HS-27A (cell line): ENCODE measurements at regions not wholly inside any gene's neighbourhood (a gene's known extent, or its start where the extent isn't known, plus 50 kb on each side); places are given as distances from the start of the nearest gene placed in this dataset.
"Not testable (repeated sequence)": the region's sequence is repeated elsewhere in the genome, so short reads cannot be mapped to it uniquely, and the experiment has no call there.

Experiments used
- DNase-seq: peaks from one replicate; pipeline ENCODE4 v3.0.0-alpha.2; 2012; ENCODE audit warnings: low read depth, missing footprints

- DNase-seq, result no peak
Measured at GRCh38 chr11:45000918-45001317, 50.2 kb upstream of the TP53I11 start.

- no peak for DNase-seq
Measured at GRCh38 chr11:45001466-45002165, 50.9 kb upstream of the TP53I11 start.

GRCh38 chr11:45005106-45005505 lies 54.4 kb upstream of the TP53I11 start:
- DNase-seq, result no peak

GRCh38 chr11:45007011-45007410 lies 56.3 kb upstream of the TP53I11 start:
- DNase-seq, result no peak

GRCh38 chr11:45015983-45016382 lies 65.3 kb upstream of the TP53I11 start:
- not testable (repeated sequence) for DNase-seq

GRCh38 chr11:45016446-45016845 lies 65.8 kb upstream of the TP53I11 start:
- not testable (repeated sequence) for DNase-seq

- DNase-seq, result no peak
Measured at GRCh38 chr11:45017329-45017728, 66.6 kb upstream of the TP53I11 start.

- no peak for DNase-seq
Measured at GRCh38 chr11:45021001-45021400, 70.3 kb upstream of the TP53I11 start.

GRCh38 chr11:45021692-45022141 lies 71.0 kb upstream of the TP53I11 start:
- DNase-seq, result no peak

- peak; percentile 49 for DNase-seq
Measured at GRCh38 chr11:45022294-45023064, 71.8 kb upstream of the TP53I11 start.

- no peak for DNase-seq
Measured at GRCh38 chr11:45023065-45023365, 72.3 kb upstream of the TP53I11 start.

- no peak for DNase-seq
Measured at GRCh38 chr11:45024316-45024715, 73.6 kb upstream of the TP53I11 start.

- DNase-seq, result no peak
Measured at GRCh38 chr11:45024846-45025588, 74.3 kb upstream of the TP53I11 start.

GRCh38 chr11:45025716-45026492 lies 75.2 kb upstream of the TP53I11 start:
- no peak for DNase-seq

- no peak for DNase-seq
Measured at GRCh38 chr11:45026835-45027234, 76.2 kb upstream of the TP53I11 start.

- DNase-seq, result no peak
Measured at GRCh38 chr11:45027312-45027711, 76.6 kb upstream of the TP53I11 start.

- DNase-seq, result no peak
Measured at GRCh38 chr11:45028911-45029682, 78.4 kb upstream of the TP53I11 start.

- DNase-seq, result no peak
Measured at GRCh38 chr11:45030778-45031177, 80.1 kb upstream of the TP53I11 start.

- DNase-seq, result no peak
Measured at GRCh38 chr11:45031912-45032519, 81.3 kb upstream of the TP53I11 start.

- no peak for DNase-seq
Measured at GRCh38 chr11:45035413-45035812, 84.7 kb upstream of the TP53I11 start.

- no peak for DNase-seq
Measured at GRCh38 chr11:45036010-45036409, 85.3 kb upstream of the TP53I11 start.
